ENCODE measurements at regions not wholly inside any gene's neighbourhood (a gene's known extent, or its start where the extent isn't known, plus 50 kb on each side); places are given as distances from the start of the nearest gene placed in this dataset.
A peak's percentile ranks its signal among the peaks of the same experiment; 100 is the strongest.

DNA sequence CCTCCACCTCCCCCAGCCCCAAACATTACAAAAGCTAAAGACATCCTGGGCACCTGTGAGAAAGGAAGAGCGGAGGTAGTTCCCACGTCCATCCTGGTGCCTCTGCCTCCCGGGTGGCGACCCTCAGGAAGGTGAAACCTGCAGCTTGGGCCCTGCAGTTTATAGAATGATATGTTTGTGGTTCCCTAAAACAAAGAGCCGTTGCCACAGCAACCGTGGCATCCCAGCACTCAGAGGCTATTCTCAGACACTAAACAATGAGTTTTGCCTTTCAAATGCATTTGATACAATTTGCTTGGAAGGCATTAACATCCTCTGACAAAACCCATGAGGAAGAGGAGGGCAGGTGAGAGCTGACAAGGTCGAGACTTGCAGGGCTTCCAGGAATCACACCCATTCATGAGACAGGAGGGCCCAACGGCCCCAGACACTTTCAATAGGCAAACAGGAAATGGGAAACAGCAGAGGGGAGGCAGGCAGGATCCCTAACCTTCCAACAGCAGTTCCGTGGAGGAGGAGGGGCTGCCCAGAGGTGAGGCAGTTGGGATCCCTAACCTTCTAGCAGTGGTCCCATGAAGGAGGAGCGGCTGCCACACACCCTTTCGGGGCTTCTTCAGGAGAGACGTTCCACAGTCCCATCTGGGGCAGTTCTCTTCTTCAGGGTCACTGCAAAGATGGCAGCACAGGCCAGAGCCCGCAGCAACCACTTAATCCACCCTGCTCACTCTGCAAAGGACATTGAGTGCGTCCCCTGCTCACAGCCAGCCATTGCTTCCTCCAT, 379.2 kb downstream of the SHANK2 start:
- Mint-ChIP-seq H3K4me3 (no peak overlapping the region), H3K4me1 (no peaks in the 10 kb centered on the region), H3K27ac (no peak overlapping the region), H3K36me3 (no peaks in the 10 kb centered on the region), H3K27me3 (peaks cover 20 to 38% of the 10 kb centered on the region in 2 donors), H3K9me3 (no peaks in the 10 kb centered on the region)
- DNase-seq (no peak), ATAC-seq (replicated peaks) (no peak)

DNA sequence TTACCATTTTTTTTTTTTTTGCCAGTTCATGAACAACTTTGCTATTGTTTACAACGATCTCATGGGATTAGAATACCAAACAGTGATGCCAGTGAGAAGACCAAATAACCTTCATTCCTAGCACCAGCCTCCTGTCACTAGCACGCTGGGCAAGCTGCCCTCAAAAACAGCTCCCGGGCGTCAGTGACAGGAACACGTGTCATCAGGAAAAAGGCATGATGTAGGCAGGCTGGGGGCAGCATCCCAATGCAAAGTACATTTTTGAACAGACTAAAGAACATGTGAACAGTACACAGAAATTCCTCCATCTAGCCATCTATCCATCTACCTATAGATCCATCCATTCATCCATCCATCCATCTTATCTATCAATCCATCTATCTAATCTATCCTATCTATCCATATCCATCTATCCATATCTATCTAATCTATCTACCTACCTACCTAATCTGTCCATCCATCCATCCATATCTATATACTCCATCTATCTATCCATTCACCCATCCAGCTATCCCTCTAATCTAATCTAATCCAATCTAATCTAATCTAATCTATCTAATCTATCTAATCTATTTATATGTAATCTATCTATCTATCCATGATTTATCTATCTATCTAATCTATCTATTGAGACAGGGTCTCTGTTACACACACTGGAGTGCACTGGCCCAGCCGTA, 378.5 kb downstream of the SHANK2 start:
- Mint-ChIP-seq H3K4me1 (no peaks in the 10 kb centered on the region), H3K4me3 (no peak overlapping the region), H3K27ac (no peak overlapping the region), H3K9me3 (no peaks in the 10 kb centered on the region), H3K27me3 (peaks cover 20 to 38% of the 10 kb centered on the region in 2 donors), H3K36me3 (no peaks in the 10 kb centered on the region)
- ATAC-seq (replicated peaks), result no peak
- DNase-seq, result no peak

DNA sequence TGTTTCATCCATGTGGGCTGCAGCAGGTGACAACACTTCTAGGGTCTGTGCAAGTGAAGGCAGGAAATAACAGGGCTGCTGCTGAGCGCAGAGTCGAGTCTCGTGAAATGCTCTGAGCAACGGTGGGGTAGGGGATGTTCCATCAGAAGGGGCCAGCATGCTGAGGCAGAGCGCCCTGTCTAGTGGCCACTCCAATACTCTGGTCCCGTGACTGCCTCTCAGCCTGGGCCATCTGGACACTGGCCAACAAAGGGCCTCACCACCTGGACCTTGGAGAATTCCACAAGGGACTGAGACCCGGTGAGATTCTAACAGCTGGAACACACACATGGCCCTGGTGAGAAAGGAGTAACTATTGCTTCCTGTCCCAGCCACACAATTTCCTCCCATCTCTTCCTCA, 375.7 kb downstream of the SHANK2 start:
- peaks cover 19 to 34% of the 10 kb centered on the region in 2 donors for H3K27me3 Mint-ChIP-seq
- DNase-seq, result no peak
- no peaks in the 10 kb centered on the region for H3K36me3 Mint-ChIP-seq
- ATAC-seq (replicated peaks), result no peak
- no peaks in the 10 kb centered on the region for H3K4me1 Mint-ChIP-seq
- H3K9me3 Mint-ChIP-seq, result no peaks in the 10 kb centered on the region
- H3K4me3 Mint-ChIP-seq, result no peak overlapping the region
- H3K27ac Mint-ChIP-seq, result no peak overlapping the region

DNA sequence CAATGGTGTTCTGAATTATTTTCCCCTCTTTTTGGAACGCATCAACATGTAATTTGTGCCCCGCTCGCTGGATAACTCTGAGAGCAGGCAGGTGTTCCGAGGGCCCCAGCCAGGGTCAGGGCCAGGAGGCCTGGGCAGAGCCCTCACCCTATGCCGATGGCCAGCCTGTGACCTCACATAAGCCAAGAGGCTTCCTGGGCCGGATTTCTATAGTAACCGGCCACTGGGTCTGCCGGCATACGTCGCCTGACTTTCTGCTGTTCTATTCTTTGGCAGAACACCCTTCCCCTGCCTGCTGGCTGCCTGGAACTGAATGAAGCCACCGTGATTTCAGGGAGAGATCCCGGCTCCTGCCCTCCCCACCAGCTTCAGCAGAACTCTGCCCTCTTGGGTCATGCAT, 375.2 kb downstream of the SHANK2 start:
- no peak overlapping the region for H3K4me3 Mint-ChIP-seq
- DNase-seq (no peak), ATAC-seq (replicated peaks) (no peak)
- H3K9me3 Mint-ChIP-seq, result no peaks in the 10 kb centered on the region
- H3K36me3 Mint-ChIP-seq, result no peaks in the 10 kb centered on the region
- peaks cover 15 to 29% of the 10 kb centered on the region in 2 donors for H3K27me3 Mint-ChIP-seq
- peak overlapping the region; percentile 44 for H3K27ac Mint-ChIP-seq
- no peaks in the 10 kb centered on the region for H3K4me1 Mint-ChIP-seq

DNA sequence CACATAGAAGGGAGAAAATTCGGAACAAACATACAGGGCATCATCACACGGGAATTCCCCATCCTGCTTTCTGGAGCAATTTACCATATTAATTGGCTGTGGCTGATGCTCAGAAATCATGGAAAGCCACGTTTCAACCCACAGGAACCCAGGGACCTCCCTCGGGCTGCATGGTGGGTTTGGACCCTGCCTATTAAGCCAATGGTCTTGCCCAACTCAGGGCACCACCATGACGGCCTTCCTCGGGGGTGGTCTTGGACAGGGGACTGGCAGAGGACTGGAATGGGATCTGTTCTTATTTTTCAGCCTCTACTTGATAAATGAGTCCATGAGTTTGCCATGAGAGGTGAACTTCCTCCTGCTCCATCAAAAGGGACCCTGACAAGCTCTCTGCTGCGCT, 374.0 kb downstream of the SHANK2 start:
- no peaks in the 10 kb centered on the region for H3K4me1 Mint-ChIP-seq
- H3K27ac Mint-ChIP-seq, result no peak overlapping the region
- no peaks in the 10 kb centered on the region for H3K9me3 Mint-ChIP-seq
- H3K36me3 Mint-ChIP-seq, result no peaks in the 10 kb centered on the region
- no peak overlapping the region for H3K4me3 Mint-ChIP-seq
- peaks cover 8 to 19% of the 10 kb centered on the region in 2 donors for H3K27me3 Mint-ChIP-seq
- ATAC-seq (replicated peaks) (no peak), DNase-seq (no peak)

DNA sequence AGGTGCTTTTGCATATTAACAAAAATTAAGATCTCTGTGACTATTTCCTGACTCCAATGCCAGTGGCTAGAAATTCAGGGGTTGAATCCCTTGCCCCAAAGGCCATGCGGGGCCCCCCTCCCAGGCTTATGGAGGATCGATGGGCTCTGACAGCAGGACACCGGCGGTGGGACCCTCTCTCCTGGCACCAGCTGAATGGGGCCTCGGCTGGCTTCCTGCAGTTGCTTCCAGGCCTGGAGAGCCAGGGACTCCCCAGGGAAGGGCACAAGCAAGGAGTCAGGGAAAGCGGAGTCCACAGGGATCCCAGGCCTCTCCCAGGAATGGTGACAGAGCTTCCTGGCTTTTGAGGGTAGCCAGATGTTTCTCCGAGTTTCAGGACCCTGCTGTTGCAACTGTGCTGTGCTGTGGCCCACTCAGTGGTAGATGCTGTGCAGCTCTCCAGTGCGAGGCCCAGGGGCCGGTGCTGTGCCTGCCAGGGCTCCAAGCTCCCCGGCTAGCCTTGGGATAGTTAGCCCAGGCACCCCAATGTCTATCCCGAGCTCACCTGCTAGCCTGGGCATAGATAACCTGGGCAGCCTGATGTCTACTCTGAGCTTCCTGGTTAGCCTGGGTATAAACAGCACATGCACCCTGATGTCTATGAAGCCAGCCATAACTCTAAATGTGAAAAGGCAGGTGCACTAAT, 372.6 kb downstream of the SHANK2 start:
- Mint-ChIP-seq H3K27ac (no peak overlapping the region), H3K9me3 (no peaks in the 10 kb centered on the region), H3K36me3 (no peaks in the 10 kb centered on the region), H3K4me3 (no peak overlapping the region), H3K27me3 (peaks cover 3 to 12% of the 10 kb centered on the region in 2 donors), H3K4me1 (no peaks in the 10 kb centered on the region)
- DNase-seq, result no peak
- no peak for ATAC-seq (replicated peaks)

DNA sequence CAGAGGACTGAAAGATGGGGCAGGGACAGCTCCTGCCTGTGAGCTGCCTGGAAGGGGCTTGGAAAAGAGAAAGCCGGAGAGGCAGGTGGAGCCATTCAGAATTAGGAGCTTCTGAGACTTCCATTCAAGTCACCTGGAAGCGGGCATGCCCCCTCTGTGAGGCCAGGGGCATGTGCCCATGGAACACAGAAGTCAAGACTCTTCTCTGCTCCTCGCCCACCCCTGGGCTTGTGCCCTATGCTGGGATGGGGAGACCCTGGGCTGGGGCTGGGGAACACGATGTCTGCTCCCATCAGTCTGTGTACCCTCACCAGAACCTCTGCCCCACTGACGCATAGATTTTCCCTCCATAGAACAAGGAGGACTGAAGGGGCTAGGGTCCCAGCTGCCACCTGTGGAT, 372.0 kb downstream of the SHANK2 start:
- DNase-seq (no peak), ATAC-seq (replicated peaks) (no peak)
- no peaks in the 10 kb centered on the region for H3K4me1 Mint-ChIP-seq
- H3K27me3 Mint-ChIP-seq, result peaks cover 8 to 17% of the 10 kb centered on the region in 2 donors
- no peaks in the 10 kb centered on the region for H3K36me3 Mint-ChIP-seq
- H3K27ac Mint-ChIP-seq, result no peak overlapping the region
- H3K4me3 Mint-ChIP-seq, result no peak overlapping the region
- H3K9me3 Mint-ChIP-seq, result no peaks in the 10 kb centered on the region

DNA sequence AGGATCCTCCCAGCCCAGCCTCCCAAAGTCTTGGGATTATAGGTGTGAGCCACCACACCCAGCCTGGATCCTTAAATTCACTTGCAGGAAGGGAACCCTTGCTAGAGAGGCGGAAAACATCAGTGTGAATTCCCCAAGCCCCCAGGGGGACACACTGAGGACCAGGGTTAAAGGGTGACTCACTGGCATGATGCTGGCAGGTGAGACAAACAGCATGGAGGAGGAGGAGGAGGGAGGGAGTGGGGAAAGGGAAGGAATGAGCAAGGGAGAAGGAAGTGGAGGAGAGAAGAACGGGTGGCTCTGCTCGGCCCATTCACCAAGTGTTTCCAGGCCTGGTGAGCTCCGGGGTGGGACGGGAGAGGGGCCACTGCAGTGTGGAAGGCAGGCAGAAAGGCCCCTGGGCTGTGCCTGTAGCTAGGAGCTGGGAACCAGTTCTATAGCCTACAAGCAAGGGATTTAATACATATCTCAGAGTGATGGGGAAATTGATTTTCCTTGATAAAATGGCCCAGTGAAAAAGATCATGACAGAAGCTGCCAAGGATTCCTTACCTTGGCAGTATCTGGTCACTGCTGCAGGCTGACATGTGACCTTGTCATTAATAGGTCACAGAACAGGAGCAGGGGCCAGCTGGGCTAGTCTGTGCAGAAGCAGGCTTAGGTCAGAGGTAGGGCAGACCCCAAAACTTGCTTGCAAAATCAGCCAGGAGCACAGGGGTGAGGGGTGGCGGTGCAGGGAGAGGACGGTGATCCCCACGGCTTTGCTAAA, 370.2 kb downstream of the SHANK2 start:
- no peak for ATAC-seq (replicated peaks)

DNA sequence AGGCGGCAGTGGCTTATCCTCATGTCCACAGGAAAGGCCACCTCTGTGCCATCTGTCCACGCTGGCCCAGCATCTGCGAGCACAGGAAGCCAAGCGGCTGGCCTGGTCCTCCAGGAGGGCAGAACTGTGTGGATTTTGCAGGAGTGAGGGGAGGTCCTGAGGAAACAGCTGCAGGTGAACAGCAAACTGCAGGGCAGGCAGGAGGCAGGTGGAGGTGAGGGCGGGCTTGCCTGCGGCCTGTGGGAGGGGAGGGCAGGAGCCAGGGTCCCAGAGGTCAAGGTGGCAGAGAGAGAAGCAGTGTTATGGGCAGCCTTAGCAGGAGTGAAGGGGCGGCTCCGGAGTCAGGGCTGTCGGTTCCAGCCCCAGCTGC, 369.7 kb downstream of the SHANK2 start:
- no peak for DNase-seq

More for the DNA sequence above, 370.2 kb downstream of the SHANK2 start:
- Mint-ChIP-seq H3K27me3 (peaks cover 8 to 17% of the 10 kb centered on the region in 2 donors), H3K4me3 (no peak overlapping the region), H3K9me3 (no peaks in the 10 kb centered on the region), H3K4me1 (no peaks in the 10 kb centered on the region), H3K27ac (no peak overlapping the region), H3K36me3 (no peaks in the 10 kb centered on the region)
- DNase-seq, result no peak

DNA sequence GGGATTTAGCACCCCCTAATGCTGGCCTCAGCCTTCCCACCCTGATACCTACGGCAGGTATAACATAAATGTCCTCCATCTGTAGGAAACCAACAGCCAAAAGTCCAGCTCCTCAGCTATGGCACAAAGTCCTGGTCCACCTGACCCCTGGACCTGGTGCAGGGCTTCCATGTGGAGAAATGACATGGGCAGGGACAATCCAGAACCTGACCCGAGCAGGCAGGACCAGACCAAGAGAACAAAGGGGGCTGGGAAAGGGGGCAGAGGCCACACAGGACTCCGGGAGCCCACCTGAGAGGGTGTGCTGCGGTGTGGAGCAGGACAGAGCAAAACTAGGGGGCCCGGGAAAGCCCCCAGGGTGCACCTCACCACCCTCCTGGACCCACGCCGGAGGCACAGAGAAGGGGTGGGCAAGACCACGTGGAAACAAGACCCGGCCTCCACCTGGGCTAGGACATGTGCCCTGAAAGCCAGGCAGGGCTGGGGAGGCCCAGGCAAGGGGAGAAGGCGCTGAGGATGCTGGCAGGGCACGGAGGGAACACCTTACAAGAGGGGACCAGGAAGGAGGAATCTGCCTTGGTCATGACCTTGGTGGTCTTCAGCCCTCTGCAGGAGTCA, 368.9 kb downstream of the SHANK2 start:
- H3K4me3 Mint-ChIP-seq, result no peak overlapping the region
- peaks cover 5 to 12% of the 10 kb centered on the region in 2 donors for H3K27me3 Mint-ChIP-seq
- no peak overlapping the region for H3K27ac Mint-ChIP-seq
- H3K4me1 Mint-ChIP-seq, result no peaks in the 10 kb centered on the region
- DNase-seq (no peak), ATAC-seq (replicated peaks) (no peak)
- no peaks in the 10 kb centered on the region for H3K36me3 Mint-ChIP-seq
- no peaks in the 10 kb centered on the region for H3K9me3 Mint-ChIP-seq

More for the DNA sequence above, 369.7 kb downstream of the SHANK2 start:
- Mint-ChIP-seq H3K4me1 (no peaks in the 10 kb centered on the region), H3K27me3 (peaks cover 6 to 14% of the 10 kb centered on the region in 2 donors), H3K36me3 (no peaks in the 10 kb centered on the region), H3K4me3 (no peak overlapping the region), H3K9me3 (no peaks in the 10 kb centered on the region), H3K27ac (no peak overlapping the region)
- no peak for ATAC-seq (replicated peaks)

DNA sequence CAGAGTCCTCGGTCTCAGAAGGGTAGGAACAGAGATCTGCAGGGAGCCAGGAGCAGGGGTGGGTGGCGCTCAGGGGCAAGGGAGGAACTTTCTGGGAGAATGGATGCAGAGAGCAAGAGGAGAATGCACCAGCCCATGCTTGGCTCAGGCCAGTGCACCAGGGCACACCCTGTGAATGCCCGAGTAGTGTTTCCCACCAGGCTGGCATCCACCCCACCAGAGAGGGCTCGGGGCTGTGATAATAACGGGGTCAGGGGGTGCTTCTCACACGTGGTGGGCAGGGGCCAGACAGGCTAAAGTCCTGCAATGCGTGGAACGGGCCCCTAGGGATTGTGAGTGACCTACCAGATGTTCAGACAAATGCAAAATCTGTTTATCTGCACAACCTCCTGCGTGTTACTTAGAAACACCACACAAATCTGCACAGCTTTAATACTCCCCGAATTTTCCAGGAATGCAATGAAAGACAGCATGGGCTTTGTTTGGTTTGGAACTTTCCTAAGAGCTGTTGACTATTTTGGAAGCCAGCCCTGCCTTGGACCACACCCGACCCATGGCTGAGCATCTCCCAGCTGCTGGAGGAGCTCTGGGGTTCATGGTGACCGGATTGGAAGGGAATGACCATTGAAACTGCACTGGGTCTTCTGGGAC, 368.3 kb downstream of the SHANK2 start:
- no peaks in the 10 kb centered on the region for H3K9me3 Mint-ChIP-seq
- DNase-seq, result no peak
- peaks cover 5 to 12% of the 10 kb centered on the region in 2 donors for H3K27me3 Mint-ChIP-seq
- H3K4me3 Mint-ChIP-seq, result no peak overlapping the region
- ATAC-seq (replicated peaks), result no peak
- H3K27ac Mint-ChIP-seq, result no peak overlapping the region
- no peaks in the 10 kb centered on the region for H3K4me1 Mint-ChIP-seq
- no peaks in the 10 kb centered on the region for H3K36me3 Mint-ChIP-seq

DNA sequence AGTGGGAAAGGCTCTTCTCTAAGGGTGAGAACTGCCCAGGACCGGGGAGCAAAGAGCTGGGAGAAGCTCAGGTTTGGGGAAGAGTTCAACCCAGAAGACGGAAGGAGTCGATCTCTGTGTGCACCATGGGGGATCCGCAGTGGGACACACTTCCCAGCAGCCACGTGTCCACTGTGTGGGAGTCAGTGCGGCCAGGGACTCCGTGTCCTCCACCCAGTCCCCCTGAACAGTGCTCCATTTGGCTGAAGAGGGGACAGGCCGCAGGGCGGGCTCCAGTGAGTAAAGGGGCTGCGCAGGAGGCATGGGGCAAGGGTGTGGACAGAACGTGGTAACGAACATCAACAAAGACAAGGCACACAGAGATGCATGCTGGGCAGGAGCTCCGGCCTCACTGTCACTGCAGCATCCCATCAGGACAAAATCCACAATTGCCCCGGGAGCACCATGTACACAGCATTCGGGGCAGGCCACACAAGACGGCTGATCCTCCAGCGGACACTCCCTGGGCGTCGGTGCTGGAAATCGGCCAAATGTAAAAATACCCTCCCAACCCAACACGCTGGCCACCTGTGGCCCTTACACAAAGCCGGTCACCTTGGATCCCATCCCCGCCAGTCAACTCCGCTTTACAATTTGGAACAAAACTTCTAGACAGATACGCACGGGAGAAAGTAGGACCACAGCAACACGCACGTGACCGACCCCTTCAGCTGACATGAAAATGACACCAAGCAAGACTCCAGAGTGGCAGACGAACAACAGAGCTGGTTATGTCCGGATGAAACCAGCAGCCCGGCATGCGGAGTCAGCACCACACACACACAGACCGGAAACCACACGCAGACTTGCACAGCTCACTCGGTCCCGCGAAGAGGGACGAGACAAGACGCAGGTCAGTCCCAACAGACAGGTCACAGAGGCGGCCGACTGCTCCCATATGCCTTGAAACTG, 366.8 kb downstream of the SHANK2 start:
- Mint-ChIP-seq H3K4me1 (no peaks in the 10 kb centered on the region), H3K27me3 (peaks cover 5% of the 10 kb centered on the region in 2 donors), H3K27ac (no peak overlapping the region), H3K9me3 (no peaks in the 10 kb centered on the region), H3K36me3 (no peaks in the 10 kb centered on the region), H3K4me3 (no peak overlapping the region)
- DNase-seq, result no peak
- ATAC-seq (replicated peaks), result no peak

DNA sequence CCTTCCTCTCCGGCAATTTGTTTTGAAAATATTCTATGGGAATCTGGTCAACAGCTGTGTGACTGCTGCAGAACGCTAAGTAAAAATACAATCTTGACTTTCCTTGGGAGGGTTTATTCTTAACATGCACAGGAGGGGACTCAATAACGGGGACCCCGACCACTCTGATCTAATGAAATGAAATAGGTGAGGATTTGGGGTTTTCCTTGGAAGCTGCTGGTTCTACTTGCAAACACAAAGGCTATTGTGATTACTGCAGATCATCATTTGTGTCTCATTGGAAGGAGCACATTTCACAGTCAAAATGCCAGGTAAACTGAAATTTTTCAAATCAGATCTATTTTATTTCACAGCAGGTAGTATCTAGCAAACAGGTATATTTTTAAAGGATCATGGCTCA, 366.1 kb downstream of the SHANK2 start:
- H3K4me3 Mint-ChIP-seq, result no peak overlapping the region
- no peak overlapping the region for H3K27ac Mint-ChIP-seq
- ATAC-seq (replicated peaks) (no peak), DNase-seq (no peak)
- no peaks in the 10 kb centered on the region for H3K36me3 Mint-ChIP-seq
- H3K9me3 Mint-ChIP-seq, result no peaks in the 10 kb centered on the region
- no peaks in the 10 kb centered on the region for H3K4me1 Mint-ChIP-seq
- peaks cover 5% of the 10 kb centered on the region in 2 donors for H3K27me3 Mint-ChIP-seq

Data from stimulated activated naive B cell treated with anti-CD40 and anti-IgM and Interleukin-4, amounts not matched to agents 10 μg/mL and 1 μg/mL and 100 μg/mL, for 72 hours (primary cell).